Thoracic aorta (tissue), 2 donors: ENCODE measurements at regions not wholly inside any gene's neighbourhood (a gene's known extent, or its start where the extent isn't known, plus 50 kb on each side); places are given as distances from the start of the nearest gene placed in this dataset.

ENCODE experiments used
- ATAC-seq: fragments of 150-250 bp; one replicate; pipeline ENCODE4 v1.8.0; 2017; ENCODE audit warnings: low read depth; ENCODE audit not compliant: insufficient number of reproducible peaks, low FRiP score
- DNase-seq: peaks from one replicate; pipeline ENCODE4 v3.0.0-alpha.2; 2020; ENCODE audit warnings: low spot score
- H3K27ac ChIP-seq, 2 donors: fragments of 200-600 bp; sonication (generic); 1 replicate in 1 of 2; 2 replicates in 1 of 2; pipeline ENCODE4 v1.5.1; 2016; ENCODE audit warnings: mild to moderate bottlenecking in 2 of 2, moderate library complexity in 2 of 2
- H3K27me3 ChIP-seq: fragments of 200-600 bp; sonication (generic); replicated peaks from 2 replicates; pipeline ENCODE4 v1.6.0; 2016; ENCODE audit warnings: mild to moderate bottlenecking; ENCODE audit not compliant: insufficient read depth
- H3K36me3 ChIP-seq: fragments of 200-600 bp; sonication (generic); one replicate; pipeline ENCODE4 v1.5.1; 2016
- H3K4me1 ChIP-seq, 2 donors: fragments of 200-600 bp; sonication (generic); 1 replicate in 1 of 2; 2 replicates in 1 of 2; pipeline versions ENCODE4 v1.5.1 to v1.6.0; 2016; ENCODE audit warnings: low read depth in 2 of 2, mild to moderate bottlenecking in 1 of 2; ENCODE audit not compliant: control insufficient read depth in 1 of 2
- H3K4me3 ChIP-seq: fragments of 200-600 bp; sonication (generic); 2 replicates; pipeline ENCODE4 v1.5.1; 2016; ENCODE audit warnings: mild to moderate bottlenecking
- H3K9me3 ChIP-seq: fragments of 200-600 bp; sonication (generic); 2 replicates; pipeline ENCODE4 v1.5.1; 2016
- CTCF ChIP-seq: fragments of 200-600 bp; sonication (generic); IDR thresholded peaks from one replicate; pipeline ENCODE4 v1.5.1; 2019; ENCODE audit warnings: antibody characterized with exemption

GRCh38 chr20:10986586-10986985 is 312.8 kb upstream of the JAG1 start:
- ATAC-seq (no peak), DNase-seq (no peak)
- TF ChIP-seq CTCF: no peak
- Histone ChIP-seq H3K27ac (no peak overlapping the region), H3K9me3 (no peaks in the 10 kb centered on the region), H3K4me3 (no peak overlapping the region), H3K4me1 (peaks cover 13 to 44% of the 10 kb centered on the region in 2 donors), H3K27me3 (no peaks in the 10 kb centered on the region), H3K36me3 (no peaks in the 10 kb centered on the region)

- no peak for DNase-seq
Observed at GRCh38 chr20:10987651-10988383, 314.0 kb upstream of the JAG1 start.

GRCh38 chr20:10990625-10991382 is 317.0 kb upstream of the JAG1 start:
- no peaks in the 10 kb centered on the region for H3K36me3 ChIP-seq
- ATAC-seq (no peak), DNase-seq (no peak)
- H3K27me3 ChIP-seq: no peaks in the 10 kb centered on the region
- peaks cover 12 to 36% of the 10 kb centered on the region in 2 donors for H3K4me1 ChIP-seq
- no peak overlapping the region for H3K4me3 ChIP-seq
- TF ChIP-seq CTCF: no peak
- no peaks in the 10 kb centered on the region for H3K9me3 ChIP-seq
- H3K27ac ChIP-seq: no peak overlapping the region

More at GRCh38 chr20:10987651-10988383, 314.0 kb upstream of the JAG1 start:
- Histone ChIP-seq H3K27ac (no peak overlapping the region), H3K4me3 (no peak overlapping the region), H3K4me1 (peaks cover 3 to 36% of the 10 kb centered on the region in 2 donors), H3K9me3 (no peaks in the 10 kb centered on the region), H3K36me3 (no peaks in the 10 kb centered on the region), H3K27me3 (no peaks in the 10 kb centered on the region)
- TF ChIP-seq CTCF: no peak
- no peak for ATAC-seq

GRCh38 chr20:10992731-10993130 is 318.9 kb upstream of the JAG1 start:
- DNase-seq (no peak), ATAC-seq (no peak)
- Histone ChIP-seq H3K36me3 (no peaks in the 10 kb centered on the region), H3K4me1 (peaks cover 9 to 29% of the 10 kb centered on the region in 2 donors), H3K27me3 (no peaks in the 10 kb centered on the region), H3K9me3 (no peaks in the 10 kb centered on the region), H3K27ac (no peak overlapping the region), H3K4me3 (no peak overlapping the region)
- no peak for TF ChIP-seq CTCF

GRCh38 chr20:10994991-10995700 is 321.3 kb upstream of the JAG1 start:
- H3K27ac ChIP-seq: no peak overlapping the region
- H3K9me3 ChIP-seq: no peaks in the 10 kb centered on the region
- TF ChIP-seq CTCF: no peak
- no peak overlapping the region for H3K4me3 ChIP-seq
- DNase-seq (no peak), ATAC-seq (no peak)
- peaks cover 9 to 29% of the 10 kb centered on the region in 2 donors for H3K4me1 ChIP-seq
- H3K27me3 ChIP-seq: no peaks in the 10 kb centered on the region
- H3K36me3 ChIP-seq: no peaks in the 10 kb centered on the region
